COR-L47 (cell line): ENCODE measurements at regions not wholly inside any gene's neighbourhood (a gene's known extent, or its start where the extent isn't known, plus 50 kb on each side); places are given as distances from the start of the nearest gene placed in this dataset.
"Not testable (repeated sequence)": the region's sequence is repeated elsewhere in the genome, so short reads cannot be mapped to it uniquely, and the experiment has no call there.

Experiments used
- DNase-seq: peaks from one replicate; lab custom pipeline; 2025; lab: John Stamatoyannopoulos, UW

GRCh38 chr1:232713785-232714184 lies 83.9 kb upstream of the SIPA1L2 start:
- DNase-seq = no peak

- DNase-seq = no peak
Measured at GRCh38 chr1:232715154-232715553, 85.2 kb upstream of the SIPA1L2 start.

- not testable (repeated sequence) for DNase-seq
Measured at GRCh38 chr1:232717911-232718310, 87.3 kb upstream of the MAP10 start.

GRCh38 chr1:232718928-232719927 lies 86.0 kb upstream of the MAP10 start:
- DNase-seq = no peak

- DNase-seq = no peak
Measured at GRCh38 chr1:232722626-232723025, 82.6 kb upstream of the MAP10 start.

GRCh38 chr1:232725305-232726047 lies 79.7 kb upstream of the MAP10 start:
- no peak for DNase-seq

- DNase-seq = no peak
Measured at GRCh38 chr1:232726048-232726779, 79.0 kb upstream of the MAP10 start.

- no peak for DNase-seq
Measured at GRCh38 chr1:232728507-232729263, 76.5 kb upstream of the MAP10 start.

- no peak for DNase-seq
Measured at GRCh38 chr1:232732344-232732910, 72.8 kb upstream of the MAP10 start.

- no peak for DNase-seq
Measured at GRCh38 chr1:232737917-232738316, 67.3 kb upstream of the MAP10 start.

- DNase-seq = no peak
Measured at GRCh38 chr1:232743999-232744398, 61.2 kb upstream of the MAP10 start.

GRCh38 chr1:232744847-232745246 lies 60.4 kb upstream of the MAP10 start:
- DNase-seq = no peak

GRCh38 chr1:232745698-232746097 lies 59.5 kb upstream of the MAP10 start:
- DNase-seq = not testable (repeated sequence)

GRCh38 chr1:232748910-232749368 lies 56.3 kb upstream of the MAP10 start:
- no peak for DNase-seq

- no peak for DNase-seq
Measured at GRCh38 chr1:232751393-232752140, 53.6 kb upstream of the MAP10 start.

GRCh38 chr1:232752365-232752764 lies 52.9 kb upstream of the MAP10 start:
- no peak for DNase-seq

GRCh38 chr1:232754930-232755329 lies 50.3 kb upstream of the MAP10 start:
- no peak for DNase-seq
